ENCODE measurements at regions not wholly inside any gene's neighbourhood (a gene's known extent, or its start where the extent isn't known, plus 50 kb on each side); places are given as distances from the start of the nearest gene placed in this dataset.

- no peak for DNase-seq
Observed at GRCh38 chr2:193590831-193591230, 1396.1 kb upstream of the TMEFF2 start.

- peak; percentile 51 for DNase-seq
Observed at GRCh38 chr2:193584522-193584938, 1389.8 kb upstream of the TMEFF2 start.

- peak; percentile 15 for DNase-seq
Observed at GRCh38 chr2:193583638-193584400, 1389.1 kb upstream of the TMEFF2 start.

GRCh38 chr2:193581807-193582206 lies 1387.1 kb upstream of the TMEFF2 start:
- peak; percentile 52 for DNase-seq

GRCh38 chr2:193580176-193580950 lies 1385.6 kb upstream of the TMEFF2 start:
- no peak for DNase-seq

GRCh38 chr2:193566886-193567285 lies 1372.2 kb upstream of the TMEFF2 start:
- peak; percentile 73 for DNase-seq

- no peak for DNase-seq
Observed at GRCh38 chr2:193566276-193566675, 1371.5 kb upstream of the TMEFF2 start.

GRCh38 chr2:193562031-193562430 lies 1367.3 kb upstream of the TMEFF2 start:
- DNase-seq, result no peak

- DNase-seq, result no peak
Observed at GRCh38 chr2:193561054-193561453, 1366.3 kb upstream of the TMEFF2 start.

GRCh38 chr2:193556766-193557470 lies 1362.2 kb upstream of the TMEFF2 start:
- DNase-seq, result no peak

- DNase-seq, result no peak
Observed at GRCh38 chr2:193549661-193550060, 1354.9 kb upstream of the TMEFF2 start.

GRCh38 chr2:193542762-193543161 lies 1348.0 kb upstream of the TMEFF2 start:
- DNase-seq, result peak; percentile 7

GRCh38 chr2:193539188-193539587 lies 1344.5 kb upstream of the TMEFF2 start:
- DNase-seq, result no peak

GRCh38 chr2:193538061-193538460 lies 1343.3 kb upstream of the TMEFF2 start:
- no peak for DNase-seq

GRCh38 chr2:193537531-193537930 lies 1342.8 kb upstream of the TMEFF2 start:
- DNase-seq, result no peak

- no peak for DNase-seq
Observed at GRCh38 chr2:193528458-193528857, 1333.7 kb upstream of the TMEFF2 start.

GRCh38 chr2:193527146-193527545 lies 1332.4 kb upstream of the TMEFF2 start:
- no peak for DNase-seq

GRCh38 chr2:193523662-193524061 lies 1328.9 kb upstream of the TMEFF2 start:
- no peak for DNase-seq

- DNase-seq, result no peak
Observed at GRCh38 chr2:193521523-193521922, 1326.8 kb upstream of the TMEFF2 start.

GRCh38 chr2:193520709-193521458 lies 1326.2 kb upstream of the TMEFF2 start:
- DNase-seq, result no peak

- no peak for DNase-seq
Observed at GRCh38 chr2:193518041-193518817, 1323.5 kb upstream of the TMEFF2 start.

GRCh38 chr2:193517615-193518014 lies 1322.9 kb upstream of the TMEFF2 start:
- no peak for DNase-seq

Data from NCI-H146 (cell line).